ENCODE measurements at regions not wholly inside any gene's neighbourhood (a gene's known extent, or its start where the extent isn't known, plus 50 kb on each side); places are given as distances from the start of the nearest gene placed in this dataset.

DNA sequence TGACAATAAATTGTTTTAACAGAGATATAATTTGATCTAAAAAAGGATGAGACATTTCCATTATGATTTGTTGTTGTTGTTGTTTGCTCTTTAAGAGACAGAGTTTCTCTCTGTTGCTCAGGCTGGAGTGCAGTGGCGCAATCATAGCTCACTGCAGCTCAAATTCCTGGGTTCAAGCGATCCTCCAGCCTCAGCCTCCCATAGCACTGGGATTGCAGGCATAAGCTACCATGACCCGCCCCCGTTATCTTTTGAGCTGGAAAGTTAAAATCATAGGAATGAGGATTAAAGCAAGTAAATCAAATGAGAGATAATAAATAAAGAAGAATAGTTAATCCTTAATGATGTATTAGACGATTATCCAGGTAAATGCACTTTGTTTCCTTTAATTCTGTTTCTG lies 224.4 kb upstream of the SMIM31 start:
- Histone ChIP-seq H3K4me1 (ENCODE audit: control insufficient read depth, insufficient read depth, low read length) (peaks cover 14% of the 10 kb centered on the region), H3K9me3 (ENCODE audit: control insufficient read depth, low read length) (no peaks in the 10 kb centered on the region), H3K4me3 (ENCODE audit: insufficient read depth, low read depth, low read length) (no peak overlapping the region), H3K27ac (ENCODE audit: insufficient read depth, low read depth, low read length, poor library complexity, severe bottlenecking) (no peak overlapping the region), H3K27me3 (ENCODE audit: control insufficient read depth, insufficient read depth, low read length, poor library complexity, severe bottlenecking) (no peaks in the 10 kb centered on the region), H3K36me3 (ENCODE audit: control insufficient read depth, insufficient read depth, low read length) (no peaks in the 10 kb centered on the region)
- 82 to 92% methylated on average over 5 of the region's 5 CpGs for WGBS, 2 experiments

DNA sequence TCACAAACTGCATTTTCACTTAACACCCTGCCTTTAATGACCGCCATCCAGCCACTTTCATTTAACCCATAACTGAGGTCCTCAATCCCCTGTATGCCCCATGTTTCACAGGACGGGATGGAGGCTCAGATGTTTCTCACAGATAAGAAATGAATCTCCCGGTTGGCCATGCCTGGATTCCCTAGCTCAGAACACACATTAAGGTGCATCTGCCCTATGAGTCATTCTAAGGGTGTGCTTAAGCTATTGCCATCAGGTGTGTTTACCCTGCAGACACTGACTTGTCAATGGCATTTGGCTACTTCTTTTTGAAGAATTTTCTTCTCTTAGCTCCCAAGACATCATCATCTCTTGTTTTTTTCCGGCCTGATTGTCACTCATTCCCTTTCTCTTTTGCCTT lies 222.6 kb upstream of the SMIM31 start:
- WGBS, 2 experiments = 91% methylated on average over 4 of the region's 4 CpGs
- H3K36me3 ChIP-seq (ENCODE audit: control insufficient read depth, insufficient read depth, low read length) = no peaks in the 10 kb centered on the region

DNA sequence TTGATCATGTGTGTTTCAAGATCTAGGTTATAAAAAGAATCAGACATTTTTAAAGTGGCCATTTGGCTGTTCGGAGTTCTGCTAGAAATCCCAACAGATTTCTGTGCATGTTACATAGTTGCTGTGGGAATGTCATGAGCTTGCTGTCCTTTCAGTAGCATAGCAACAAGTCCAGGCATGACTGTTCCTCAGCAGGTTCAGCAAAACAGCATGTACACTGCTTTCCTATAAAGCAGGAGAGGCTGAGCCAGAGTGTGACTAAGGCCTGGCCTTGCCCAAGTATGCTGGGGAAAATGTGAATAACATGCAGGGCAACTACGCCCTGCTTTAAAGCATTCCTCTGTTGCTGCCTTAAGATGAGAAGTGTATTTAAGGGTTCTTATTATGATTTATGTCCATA lies 217.1 kb upstream of the SMIM31 start:
- no peaks in the 10 kb centered on the region for H3K36me3 ChIP-seq (ENCODE audit: control insufficient read depth, insufficient read depth, low read length)
- H3K27ac ChIP-seq (ENCODE audit: insufficient read depth, low read depth, low read length, poor library complexity, severe bottlenecking) = no peak overlapping the region
- 87 to 92% methylated on average over 2 of the region's 2 CpGs for WGBS, 2 experiments
- H3K27me3 ChIP-seq (ENCODE audit: control insufficient read depth, insufficient read depth, low read length, poor library complexity, severe bottlenecking) = no peaks in the 10 kb centered on the region
- H3K4me1 ChIP-seq (ENCODE audit: control insufficient read depth, insufficient read depth, low read length) = peaks cover 8% of the 10 kb centered on the region
- H3K4me3 ChIP-seq (ENCODE audit: insufficient read depth, low read depth, low read length) = no peak overlapping the region
- H3K9me3 ChIP-seq (ENCODE audit: control insufficient read depth, low read length) = no peaks in the 10 kb centered on the region

More for the DNA sequence above, 222.6 kb upstream of the SMIM31 start:
- no peaks in the 10 kb centered on the region for H3K27me3 ChIP-seq (ENCODE audit: control insufficient read depth, insufficient read depth, low read length, poor library complexity, severe bottlenecking)
- H3K4me1 ChIP-seq (ENCODE audit: control insufficient read depth, insufficient read depth, low read length) = peaks cover 18% of the 10 kb centered on the region
- H3K27ac ChIP-seq (ENCODE audit: insufficient read depth, low read depth, low read length, poor library complexity, severe bottlenecking) = no peak overlapping the region
- H3K4me3 ChIP-seq (ENCODE audit: insufficient read depth, low read depth, low read length) = no peak overlapping the region
- no peaks in the 10 kb centered on the region for H3K9me3 ChIP-seq (ENCODE audit: control insufficient read depth, low read length)

DNA sequence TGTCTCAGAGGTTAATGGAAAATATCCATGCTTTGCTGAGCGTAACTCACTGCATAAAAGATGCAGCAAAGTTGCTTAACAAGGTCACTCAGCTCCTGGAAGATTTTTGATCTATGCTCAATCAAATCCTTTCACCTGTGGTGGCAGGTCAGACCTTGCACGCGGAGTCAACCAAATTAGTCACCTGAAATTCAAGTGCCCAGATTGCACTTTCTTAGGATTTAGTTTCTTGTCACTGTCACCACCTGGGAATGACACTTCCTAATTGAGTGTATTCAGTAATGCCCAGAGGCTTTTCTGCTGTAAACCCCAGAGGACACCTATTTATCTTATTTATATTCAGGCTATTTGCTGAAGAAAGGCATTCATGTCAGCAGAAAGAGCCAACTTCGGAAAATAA lies 215.8 kb upstream of the SMIM31 start:
- no peak overlapping the region for H3K27ac ChIP-seq (ENCODE audit: insufficient read depth, low read depth, low read length, poor library complexity, severe bottlenecking)
- no peaks in the 10 kb centered on the region for H3K36me3 ChIP-seq (ENCODE audit: control insufficient read depth, insufficient read depth, low read length)
- WGBS, 2 experiments = 87 to 92% methylated on average over 4 of the region's 4 CpGs
- no peak overlapping the region for H3K4me3 ChIP-seq (ENCODE audit: insufficient read depth, low read depth, low read length)
- H3K9me3 ChIP-seq (ENCODE audit: control insufficient read depth, low read length) = no peaks in the 10 kb centered on the region
- no peaks in the 10 kb centered on the region for H3K27me3 ChIP-seq (ENCODE audit: control insufficient read depth, insufficient read depth, low read length, poor library complexity, severe bottlenecking)
- peaks cover 8% of the 10 kb centered on the region for H3K4me1 ChIP-seq (ENCODE audit: control insufficient read depth, insufficient read depth, low read length)

DNA sequence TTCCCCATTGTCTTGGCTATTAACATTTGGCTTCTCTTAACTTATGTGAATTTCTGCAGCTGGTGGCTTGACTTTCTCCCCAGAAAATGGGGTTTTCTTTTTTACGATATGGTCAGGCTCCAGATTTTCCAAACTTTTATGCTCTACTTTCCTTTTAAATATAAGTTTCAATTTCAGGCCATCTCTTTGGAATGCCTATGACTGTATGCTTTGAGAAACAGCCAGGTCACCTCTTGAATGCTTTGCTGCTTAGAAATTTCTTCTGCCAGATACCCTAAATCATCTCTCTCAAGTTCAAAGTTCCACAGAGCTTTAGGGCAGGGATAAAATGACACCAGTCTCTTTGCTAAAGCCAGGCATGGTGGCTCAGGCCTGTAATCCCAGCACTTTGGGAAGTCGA lies 212.9 kb upstream of the SMIM31 start:
- WGBS, 2 experiments = 91 to 93% methylated on average over 2 of the region's 2 CpGs
- Histone ChIP-seq H3K27ac (ENCODE audit: insufficient read depth, low read depth, low read length, poor library complexity, severe bottlenecking) (no peak overlapping the region), H3K9me3 (ENCODE audit: control insufficient read depth, low read length) (no peaks in the 10 kb centered on the region), H3K27me3 (ENCODE audit: control insufficient read depth, insufficient read depth, low read length, poor library complexity, severe bottlenecking) (no peaks in the 10 kb centered on the region), H3K4me1 (ENCODE audit: control insufficient read depth, insufficient read depth, low read length) (peaks cover 6% of the 10 kb centered on the region), H3K36me3 (ENCODE audit: control insufficient read depth, insufficient read depth, low read length) (no peaks in the 10 kb centered on the region), H3K4me3 (ENCODE audit: insufficient read depth, low read depth, low read length) (no peak overlapping the region)

DNA sequence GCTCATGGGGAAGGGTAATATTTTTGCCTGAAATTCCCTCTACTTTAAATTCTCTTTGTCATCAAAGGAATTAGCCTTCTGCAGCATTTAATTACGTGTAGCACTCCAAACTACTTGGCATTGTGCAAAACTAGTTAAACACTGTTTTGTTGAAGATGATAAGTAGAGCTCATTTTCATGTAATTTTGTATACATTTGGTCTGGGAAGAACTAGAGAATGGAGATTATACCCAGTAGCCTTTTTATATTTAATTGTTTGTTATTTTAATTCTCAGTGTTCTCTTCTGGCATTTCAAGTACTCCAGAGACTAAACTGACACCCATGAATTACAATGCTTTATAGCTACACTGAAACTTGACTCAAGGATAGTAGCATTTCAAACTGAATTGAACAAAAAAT lies 211.5 kb upstream of the SMIM31 start:
- Histone ChIP-seq H3K9me3 (ENCODE audit: control insufficient read depth, low read length) (no peaks in the 10 kb centered on the region), H3K36me3 (ENCODE audit: control insufficient read depth, insufficient read depth, low read length) (no peaks in the 10 kb centered on the region), H3K4me1 (ENCODE audit: control insufficient read depth, insufficient read depth, low read length) (no peaks in the 10 kb centered on the region), H3K27me3 (ENCODE audit: control insufficient read depth, insufficient read depth, low read length, poor library complexity, severe bottlenecking) (no peaks in the 10 kb centered on the region), H3K4me3 (ENCODE audit: insufficient read depth, low read depth, low read length) (no peak overlapping the region), H3K27ac (ENCODE audit: insufficient read depth, low read depth, low read length, poor library complexity, severe bottlenecking) (no peak overlapping the region)
- WGBS, 2 experiments = 100% methylated on average over 1 of the region's 1 CpG

DNA sequence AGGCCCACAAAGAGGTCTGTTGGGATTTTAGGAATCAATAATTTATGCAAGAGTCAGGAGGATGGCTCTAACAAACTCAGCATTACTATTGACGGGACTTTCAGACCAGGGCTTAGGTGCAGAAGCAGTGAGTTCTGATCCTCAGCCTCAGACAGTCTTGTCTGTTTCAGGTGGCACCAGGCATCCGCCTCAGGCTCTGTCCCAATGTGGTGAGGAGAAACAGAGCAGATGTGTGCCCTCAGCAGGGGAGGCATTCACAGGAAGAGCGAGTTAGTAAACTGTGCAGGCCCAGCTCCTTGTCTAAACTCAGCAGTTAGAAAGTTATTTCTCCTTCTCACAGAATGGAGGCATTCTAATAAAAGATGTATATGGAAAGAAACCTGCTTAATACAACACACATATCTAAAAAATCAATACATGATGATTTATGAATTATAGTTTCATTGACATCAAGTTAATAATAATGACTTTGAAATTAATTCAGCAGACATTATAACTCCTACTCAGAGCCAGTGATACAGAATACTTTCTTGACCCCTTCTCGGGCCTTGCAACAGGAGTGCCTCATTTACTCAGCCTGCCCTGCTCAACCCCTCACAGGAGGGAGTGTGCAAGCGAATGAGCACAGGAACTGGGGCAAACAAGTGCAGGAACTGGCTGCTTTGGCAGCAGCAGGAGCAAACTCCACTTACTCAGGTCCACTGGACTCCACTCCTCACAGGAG lies 202.8 kb upstream of the SMIM31 start:
- Histone ChIP-seq H3K4me3 (ENCODE audit: insufficient read depth, low read depth, low read length) (no peak overlapping the region), H3K27me3 (ENCODE audit: control insufficient read depth, insufficient read depth, low read length, poor library complexity, severe bottlenecking) (no peaks in the 10 kb centered on the region), H3K36me3 (ENCODE audit: control insufficient read depth, insufficient read depth, low read length) (no peaks in the 10 kb centered on the region), H3K27ac (ENCODE audit: insufficient read depth, low read depth, low read length, poor library complexity, severe bottlenecking) (no peak overlapping the region), H3K4me1 (ENCODE audit: control insufficient read depth, insufficient read depth, low read length) (no peaks in the 10 kb centered on the region), H3K9me3 (ENCODE audit: control insufficient read depth, low read length) (no peaks in the 10 kb centered on the region)
- 78 to 83% methylated on average over 5 of the region's 5 CpGs for WGBS, 2 experiments

DNA sequence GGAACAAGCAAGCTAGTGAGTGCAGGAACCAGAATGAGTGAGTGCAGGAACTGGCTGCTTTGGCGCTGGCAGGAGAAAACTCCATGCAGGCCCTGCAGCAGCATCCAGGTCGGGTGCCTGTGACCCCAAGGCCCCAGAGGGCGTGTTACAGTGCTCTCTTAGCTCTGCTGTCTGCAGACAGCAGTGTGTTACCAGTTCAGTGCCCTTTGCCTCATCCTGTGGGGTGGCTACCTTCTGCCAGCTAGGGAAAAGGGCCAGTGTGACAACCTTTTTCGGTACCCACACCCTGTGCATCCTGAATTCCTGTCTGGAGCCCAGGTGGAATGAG lies 202.3 kb upstream of the SMIM31 start:
- 86 to 89% methylated on average over 4 of the region's 4 CpGs for WGBS, 2 experiments

DNA sequence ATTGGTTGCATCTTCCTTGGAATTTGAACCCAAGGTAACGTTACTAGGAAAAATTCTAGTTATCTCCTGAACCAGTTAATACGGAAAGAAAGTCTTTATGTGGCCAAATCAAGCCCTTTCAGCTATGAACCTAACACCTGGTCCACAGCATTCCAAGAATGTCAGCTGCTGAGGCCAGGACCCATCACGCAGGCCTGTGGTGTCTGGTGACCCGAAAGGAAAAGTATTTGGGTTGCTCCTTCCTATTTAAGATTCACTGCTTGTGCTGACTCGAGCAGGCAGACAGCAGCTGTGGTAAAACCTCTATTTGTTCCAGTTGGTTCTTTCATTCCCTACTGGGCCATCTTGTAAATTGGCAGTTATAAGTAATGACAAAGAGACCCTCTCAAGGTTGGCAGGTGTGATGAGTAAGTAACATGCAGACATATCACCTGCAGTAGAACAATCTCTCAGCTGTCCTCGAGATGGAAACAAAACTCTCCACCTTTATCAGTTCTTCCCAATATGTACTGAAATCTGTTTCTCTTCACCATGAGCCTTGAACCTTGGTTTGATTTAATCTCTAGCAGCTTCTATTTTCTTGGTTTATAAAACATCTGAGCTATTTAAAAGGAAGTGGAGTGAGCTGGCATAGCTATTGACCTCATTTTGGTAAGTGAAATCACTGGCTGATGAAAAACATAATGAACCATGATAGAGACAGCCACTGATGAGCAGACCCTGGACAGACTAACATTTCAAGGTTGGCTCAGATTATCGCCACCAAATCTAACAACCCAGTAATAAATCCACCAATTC lies 182.1 kb upstream of the SMIM31 start:
- H3K27me3 ChIP-seq (ENCODE audit: control insufficient read depth, insufficient read depth, low read length, poor library complexity, severe bottlenecking) = no peaks in the 10 kb centered on the region
- H3K36me3 ChIP-seq (ENCODE audit: control insufficient read depth, insufficient read depth, low read length) = no peaks in the 10 kb centered on the region
- H3K4me1 ChIP-seq (ENCODE audit: control insufficient read depth, insufficient read depth, low read length) = no peaks in the 10 kb centered on the region
- H3K9me3 ChIP-seq (ENCODE audit: control insufficient read depth, low read length) = no peaks in the 10 kb centered on the region
- no peak overlapping the region for H3K27ac ChIP-seq (ENCODE audit: insufficient read depth, low read depth, low read length, poor library complexity, severe bottlenecking)
- WGBS, 2 experiments = 81 to 82% methylated on average over 7 of the region's 7 CpGs
- no peak overlapping the region for H3K4me3 ChIP-seq (ENCODE audit: insufficient read depth, low read depth, low read length)

More for the DNA sequence above, 202.3 kb upstream of the SMIM31 start:
- H3K36me3 ChIP-seq (ENCODE audit: control insufficient read depth, insufficient read depth, low read length) = no peaks in the 10 kb centered on the region
- no peaks in the 10 kb centered on the region for H3K9me3 ChIP-seq (ENCODE audit: control insufficient read depth, low read length)
- no peaks in the 10 kb centered on the region for H3K4me1 ChIP-seq (ENCODE audit: control insufficient read depth, insufficient read depth, low read length)
- no peak overlapping the region for H3K27ac ChIP-seq (ENCODE audit: insufficient read depth, low read depth, low read length, poor library complexity, severe bottlenecking)
- H3K27me3 ChIP-seq (ENCODE audit: control insufficient read depth, insufficient read depth, low read length, poor library complexity, severe bottlenecking) = no peaks in the 10 kb centered on the region
- no peak overlapping the region for H3K4me3 ChIP-seq (ENCODE audit: insufficient read depth, low read depth, low read length)

DNA sequence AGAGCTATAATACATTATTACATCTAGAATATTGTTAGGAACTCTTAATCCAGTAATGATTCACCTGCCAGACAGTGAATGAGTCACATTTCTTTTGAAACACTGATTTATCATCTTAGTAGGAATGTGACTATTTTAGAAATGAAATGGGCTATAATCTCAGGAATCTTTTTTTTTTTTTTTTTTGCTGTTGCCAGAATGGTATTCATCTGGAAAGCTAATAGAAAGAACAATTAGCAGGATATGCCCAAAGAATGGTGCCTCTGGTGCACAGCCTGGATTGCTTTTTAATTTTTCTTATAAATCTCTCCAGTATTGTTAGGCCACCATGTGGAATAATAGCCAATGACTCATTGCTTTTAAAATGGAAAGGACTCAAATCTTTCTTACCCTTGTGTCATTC lies 181.1 kb upstream of the SMIM31 start:
- Histone ChIP-seq H3K27me3 (ENCODE audit: control insufficient read depth, insufficient read depth, low read length, poor library complexity, severe bottlenecking) (no peaks in the 10 kb centered on the region), H3K9me3 (ENCODE audit: control insufficient read depth, low read length) (no peaks in the 10 kb centered on the region), H3K4me3 (ENCODE audit: insufficient read depth, low read depth, low read length) (no peak overlapping the region), H3K36me3 (ENCODE audit: control insufficient read depth, insufficient read depth, low read length) (no peaks in the 10 kb centered on the region), H3K4me1 (ENCODE audit: control insufficient read depth, insufficient read depth, low read length) (no peaks in the 10 kb centered on the region), H3K27ac (ENCODE audit: insufficient read depth, low read depth, low read length, poor library complexity, severe bottlenecking) (no peak overlapping the region)

All from ectodermal cell (in vitro differentiated cells).